Osteoblast (primary cell): ENCODE measurements at regions not wholly inside any gene's neighbourhood (a gene's known extent, or its start where the extent isn't known, plus 50 kb on each side); places are given as distances from the start of the nearest gene placed in this dataset.

ENCODE experiments used
- DNase-seq: peaks from one replicate; pipeline ENCODE4 v3.0.0; 2011; ENCODE audit warnings: low spot score, mixed read lengths; ENCODE audit not compliant: insufficient read length; ENCODE audit errors: missing footprints
- H2AFZ ChIP-seq: 2 replicates; pipeline ENCODE4 v1.6.0; 2011; ENCODE audit warnings: mild to moderate bottlenecking, low read length
- H3K27ac ChIP-seq: 2 replicates; pipeline ENCODE4 v1.5.1; 2011; ENCODE audit warnings: mild to moderate bottlenecking, low read depth, low read length, moderate library complexity
- H3K27me3 ChIP-seq: 2 replicates; pipeline ENCODE4 v1.6.0; 2012; ENCODE audit warnings: mild to moderate bottlenecking, control low read depth, inconsistent platforms, low read length, moderate library complexity; ENCODE audit not compliant: insufficient read depth
- H3K36me3 ChIP-seq: 2 replicates; pipeline ENCODE4 v1.5.1; 2011; ENCODE audit warnings: mild to moderate bottlenecking, low read length, control low read depth, moderate library complexity; ENCODE audit not compliant: insufficient read depth
- H3K4me1 ChIP-seq: 2 replicates; pipeline ENCODE4 v1.5.1; 2011; ENCODE audit warnings: mild to moderate bottlenecking, low read length, control low read depth, moderate library complexity; ENCODE audit not compliant: insufficient read depth
- H3K4me2 ChIP-seq: 2 replicates; pipeline ENCODE4 v1.6.0; 2011; ENCODE audit warnings: mild to moderate bottlenecking, low read length; ENCODE audit not compliant: insufficient read depth
- H3K4me3 ChIP-seq: fragments of 200-600 bp; sonication (generic); 3 replicates; pipeline ENCODE4 v1.5.1; 2012; ENCODE audit warnings: mild to moderate bottlenecking, low read length, inconsistent platforms; ENCODE audit not compliant: insufficient read depth
- H3K79me2 ChIP-seq: 2 replicates; pipeline ENCODE4 v1.6.0; 2012; ENCODE audit warnings: mild to moderate bottlenecking, low read length, control low read depth, inconsistent platforms; ENCODE audit not compliant: insufficient read depth
- H3K9me3 ChIP-seq: 2 replicates; pipeline ENCODE4 v1.5.1; 2011; ENCODE audit warnings: low read depth, low read length, control low read depth
- H4K20me1 ChIP-seq: 2 replicates; pipeline ENCODE4 v1.6.0; 2012; ENCODE audit warnings: mild to moderate bottlenecking, low read length, control low read depth; ENCODE audit not compliant: insufficient read depth
- TF ChIP-seq, protein P1 (sequence below): IDR thresholded peaks from 2 replicates; pipeline ENCODE4 v1.5.1; 2011; ENCODE audit warnings: mild to moderate bottlenecking, low read depth, low read length, moderate library complexity; ENCODE audit errors: extremely low read depth

DNA sequence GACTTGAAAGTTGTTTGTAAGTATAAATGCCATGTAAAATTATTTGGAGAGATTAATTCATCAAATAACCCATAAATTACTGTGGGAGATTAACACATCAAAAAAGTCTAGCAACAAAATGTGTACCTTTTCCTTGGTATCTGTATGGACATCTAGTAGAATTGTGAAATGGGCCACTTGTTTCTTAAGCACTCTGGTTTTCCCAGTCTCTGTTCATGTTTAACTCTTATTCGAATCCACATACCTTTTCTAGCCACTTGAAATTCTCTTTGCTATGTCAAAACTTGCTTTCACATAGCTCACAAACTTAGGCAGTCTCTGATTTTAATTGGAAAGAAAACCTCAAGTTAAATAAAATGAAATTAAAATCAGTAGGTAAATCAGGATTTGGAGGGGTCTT lies 470.6 kb downstream of the LMO7 start:
- TF ChIP-seq, protein P1, sequence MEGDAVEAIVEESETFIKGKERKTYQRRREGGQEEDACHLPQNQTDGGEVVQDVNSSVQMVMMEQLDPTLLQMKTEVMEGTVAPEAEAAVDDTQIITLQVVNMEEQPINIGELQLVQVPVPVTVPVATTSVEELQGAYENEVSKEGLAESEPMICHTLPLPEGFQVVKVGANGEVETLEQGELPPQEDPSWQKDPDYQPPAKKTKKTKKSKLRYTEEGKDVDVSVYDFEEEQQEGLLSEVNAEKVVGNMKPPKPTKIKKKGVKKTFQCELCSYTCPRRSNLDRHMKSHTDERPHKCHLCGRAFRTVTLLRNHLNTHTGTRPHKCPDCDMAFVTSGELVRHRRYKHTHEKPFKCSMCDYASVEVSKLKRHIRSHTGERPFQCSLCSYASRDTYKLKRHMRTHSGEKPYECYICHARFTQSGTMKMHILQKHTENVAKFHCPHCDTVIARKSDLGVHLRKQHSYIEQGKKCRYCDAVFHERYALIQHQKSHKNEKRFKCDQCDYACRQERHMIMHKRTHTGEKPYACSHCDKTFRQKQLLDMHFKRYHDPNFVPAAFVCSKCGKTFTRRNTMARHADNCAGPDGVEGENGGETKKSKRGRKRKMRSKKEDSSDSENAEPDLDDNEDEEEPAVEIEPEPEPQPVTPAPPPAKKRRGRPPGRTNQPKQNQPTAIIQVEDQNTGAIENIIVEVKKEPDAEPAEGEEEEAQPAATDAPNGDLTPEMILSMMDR: no peak
- Histone ChIP-seq H3K79me2 (no peaks in the 10 kb centered on the region), H3K4me1 (no peaks in the 10 kb centered on the region), H3K9me3 (no peaks in the 10 kb centered on the region), H2AFZ (no peak overlapping the region), H3K4me2 (no peak overlapping the region), H3K27ac (no peak overlapping the region), H3K27me3 (no peaks in the 10 kb centered on the region), H4K20me1 (no peaks in the 10 kb centered on the region), H3K36me3 (no peaks in the 10 kb centered on the region), H3K4me3 (no peak overlapping the region)
- DNase-seq: no peak

DNA sequence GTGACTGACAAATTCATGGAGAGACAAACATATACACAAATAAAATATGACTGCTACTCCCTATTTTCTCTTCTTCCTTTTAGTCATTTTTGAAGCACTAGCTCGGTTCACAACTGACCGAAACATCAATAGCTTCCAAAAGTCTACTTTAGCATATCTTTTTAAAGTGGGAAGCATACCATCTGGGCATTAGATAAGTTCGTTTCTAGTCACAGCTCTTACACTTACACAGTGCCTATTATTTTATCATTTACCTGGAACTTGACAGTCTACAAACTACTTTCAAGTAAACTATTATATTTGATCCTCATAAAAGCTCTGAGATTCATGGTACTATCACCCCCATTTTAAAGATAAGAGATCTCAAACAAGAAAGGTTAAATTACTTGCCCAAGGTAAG lies 458.5 kb downstream of the LMO7 start:
- Histone ChIP-seq H3K4me3 (no peak overlapping the region), H3K9me3 (no peaks in the 10 kb centered on the region), H3K4me2 (no peak overlapping the region), H4K20me1 (no peaks in the 10 kb centered on the region), H3K27ac (no peak overlapping the region), H3K36me3 (no peaks in the 10 kb centered on the region), H3K4me1 (no peaks in the 10 kb centered on the region), H3K27me3 (no peaks in the 10 kb centered on the region), H3K79me2 (no peaks in the 10 kb centered on the region), H2AFZ (no peak overlapping the region)
- DNase-seq: no peak
- TF ChIP-seq, protein P1: no peak

DNA sequence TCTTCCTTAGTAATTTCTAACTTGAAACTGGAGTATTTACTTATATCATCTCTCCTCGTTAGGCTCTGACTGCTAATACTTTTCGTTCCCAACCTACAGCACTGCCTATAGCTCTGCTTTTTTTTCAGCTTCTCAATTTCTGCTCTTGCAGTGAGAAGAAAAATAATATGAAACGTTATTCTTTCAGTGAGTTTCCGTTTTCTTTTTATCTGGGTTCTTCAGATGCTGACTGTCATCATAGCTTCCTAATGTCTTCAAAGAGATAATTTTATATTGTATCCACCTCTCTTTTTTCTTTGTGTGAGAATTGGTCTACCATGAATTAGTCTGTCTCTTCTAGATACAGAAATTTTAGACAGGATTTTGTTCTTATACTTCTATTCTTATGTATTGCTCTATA lies 454.9 kb downstream of the LMO7 start:
- Histone ChIP-seq H3K27ac (no peak overlapping the region), H3K4me2 (no peak overlapping the region), H3K27me3 (no peaks in the 10 kb centered on the region), H3K36me3 (no peaks in the 10 kb centered on the region), H3K4me1 (no peaks in the 10 kb centered on the region), H3K79me2 (no peaks in the 10 kb centered on the region), H3K9me3 (no peaks in the 10 kb centered on the region), H4K20me1 (no peaks in the 10 kb centered on the region), H3K4me3 (no peak overlapping the region), H2AFZ (no peak overlapping the region)
- TF ChIP-seq, protein P1: no peak
- DNase-seq: no peak

DNA sequence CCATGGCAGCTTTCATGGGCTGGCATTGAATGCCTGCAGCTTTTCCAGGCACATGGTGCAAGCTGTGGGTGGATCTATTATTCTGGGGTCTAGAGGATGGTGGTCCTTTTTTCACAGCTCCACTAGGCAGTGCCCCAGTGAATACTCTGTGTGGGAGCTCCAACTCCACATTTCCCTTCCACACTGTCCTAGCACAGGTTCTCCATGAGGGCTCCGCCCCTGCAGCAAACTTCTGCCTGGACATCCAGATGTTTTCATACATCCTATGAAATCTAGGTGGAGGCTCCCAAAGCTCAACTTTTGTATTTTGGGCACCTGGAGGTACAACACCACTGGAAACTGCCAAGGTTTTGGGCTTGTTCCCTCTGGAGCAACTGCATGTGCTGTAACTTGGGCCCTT lies 450.6 kb downstream of the LMO7 start:
- TF ChIP-seq, protein P1: no peak
- Histone ChIP-seq H3K4me1 (no peaks in the 10 kb centered on the region), H3K4me3 (no peak overlapping the region), H4K20me1 (no peaks in the 10 kb centered on the region), H3K27ac (no peak overlapping the region), H3K36me3 (no peaks in the 10 kb centered on the region), H3K4me2 (no peak overlapping the region), H3K9me3 (no peaks in the 10 kb centered on the region), H2AFZ (no peak overlapping the region), H3K79me2 (no peaks in the 10 kb centered on the region), H3K27me3 (no peaks in the 10 kb centered on the region)
- DNase-seq: no peak
